RWPE2 (cell line): ENCODE measurements at regions not wholly inside any gene's neighbourhood (a gene's known extent, or its start where the extent isn't known, plus 50 kb on each side); places are given as distances from the start of the nearest gene placed in this dataset.

Experiments
- ATAC-seq: fragments of 200-7000 bp; cut with Tn5 transposase; 3 replicates; pipeline ENCODE4 v1.9.1; 2021; ENCODE audit warnings: low read depth
- DNase-seq: peaks from one replicate; pipeline ENCODE4 v3.0.0-alpha.2; 2020; ENCODE audit warnings: low spot score
- H3K27ac ChIP-seq: fragments of 450-650 bp; 2 replicates; pipeline ENCODE4 v1.5.1; 2017; ENCODE audit warnings: mild to moderate bottlenecking; ENCODE audit not compliant: poor library complexity, severe bottlenecking
- H3K27me3 ChIP-seq: fragments of 250-450 bp; sonication (Bioruptor Pico); 2 replicates; pipeline ENCODE4 v1.5.1; 2021; ENCODE audit warnings: mild to moderate bottlenecking, moderate library complexity; ENCODE audit not compliant: insufficient read depth, poor library complexity, severe bottlenecking
- H3K36me3 ChIP-seq: fragments of 250-450 bp; sonication (Bioruptor Pico); 2 replicates; pipeline ENCODE4 v1.5.1; 2020; ENCODE audit warnings: low read depth, mild to moderate bottlenecking, moderate library complexity
- H3K4me1 ChIP-seq: fragments of 250-450 bp; sonication (Bioruptor Pico); 2 replicates; pipeline ENCODE4 v1.5.1; 2021; ENCODE audit warnings: mild to moderate bottlenecking, moderate library complexity; ENCODE audit not compliant: insufficient read depth, poor library complexity, severe bottlenecking
- H3K4me3 ChIP-seq: fragments of 250-450 bp; sonication (Bioruptor Pico); 2 replicates; pipeline ENCODE4 v1.5.1; 2021; ENCODE audit warnings: mild to moderate bottlenecking, moderate library complexity; ENCODE audit not compliant: severe bottlenecking
- H3K9me3 ChIP-seq: fragments of 250-450 bp; sonication (Bioruptor Pico); 2 replicates; pipeline ENCODE4 v1.5.1; 2021; ENCODE audit warnings: mild to moderate bottlenecking, moderate library complexity; ENCODE audit not compliant: severe bottlenecking
- CTCF ChIP-seq: fragments of 450-650 bp; IDR thresholded peaks from one replicate; pipeline ENCODE4 v1.5.1; 2017; ENCODE audit warnings: mild to moderate bottlenecking, moderate library complexity; ENCODE audit not compliant: poor library complexity, severe bottlenecking

DNA sequence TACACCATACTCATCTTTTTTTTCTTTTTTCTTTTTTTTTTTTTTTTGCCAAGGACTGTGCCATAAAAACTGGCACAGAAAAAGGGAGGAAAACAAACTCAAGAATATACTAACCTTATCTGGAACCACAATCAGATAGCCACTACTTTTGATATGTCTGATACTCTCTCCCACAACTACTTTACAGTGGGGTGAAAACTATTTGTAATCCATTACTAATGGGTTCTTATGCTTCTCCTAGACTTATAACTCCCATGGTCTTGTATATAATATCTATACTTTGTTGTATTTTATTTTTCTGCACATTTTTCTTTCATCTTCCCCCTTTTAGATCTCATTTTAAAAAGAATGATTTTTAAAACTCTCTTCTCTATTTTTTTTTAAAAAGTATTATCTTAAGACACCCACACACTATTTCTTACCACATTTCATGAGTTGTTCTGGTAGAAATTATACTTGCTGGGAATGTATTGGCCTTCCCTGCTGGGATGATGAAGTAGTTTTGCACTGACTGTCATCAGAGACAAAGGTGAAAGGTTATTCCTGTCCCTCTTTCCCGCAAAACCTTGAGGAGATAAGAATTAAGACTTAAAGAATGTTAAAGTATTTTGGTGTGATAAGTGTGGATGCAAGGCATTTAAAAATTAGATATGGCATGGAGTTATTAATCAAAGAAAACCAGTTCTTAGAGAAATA, 146.7 kb upstream of the KLF12 start:
- Histone ChIP-seq H3K9me3 (no peaks in the 10 kb centered on the region), H3K4me3 (no peak overlapping the region), H3K36me3 (no peaks in the 10 kb centered on the region), H3K4me1 (no peaks in the 10 kb centered on the region), H3K27me3 (no peaks in the 10 kb centered on the region), H3K27ac (no peak overlapping the region)
- DNase-seq (no peak), ATAC-seq (no peak)
- TF ChIP-seq CTCF, result no peak

DNA sequence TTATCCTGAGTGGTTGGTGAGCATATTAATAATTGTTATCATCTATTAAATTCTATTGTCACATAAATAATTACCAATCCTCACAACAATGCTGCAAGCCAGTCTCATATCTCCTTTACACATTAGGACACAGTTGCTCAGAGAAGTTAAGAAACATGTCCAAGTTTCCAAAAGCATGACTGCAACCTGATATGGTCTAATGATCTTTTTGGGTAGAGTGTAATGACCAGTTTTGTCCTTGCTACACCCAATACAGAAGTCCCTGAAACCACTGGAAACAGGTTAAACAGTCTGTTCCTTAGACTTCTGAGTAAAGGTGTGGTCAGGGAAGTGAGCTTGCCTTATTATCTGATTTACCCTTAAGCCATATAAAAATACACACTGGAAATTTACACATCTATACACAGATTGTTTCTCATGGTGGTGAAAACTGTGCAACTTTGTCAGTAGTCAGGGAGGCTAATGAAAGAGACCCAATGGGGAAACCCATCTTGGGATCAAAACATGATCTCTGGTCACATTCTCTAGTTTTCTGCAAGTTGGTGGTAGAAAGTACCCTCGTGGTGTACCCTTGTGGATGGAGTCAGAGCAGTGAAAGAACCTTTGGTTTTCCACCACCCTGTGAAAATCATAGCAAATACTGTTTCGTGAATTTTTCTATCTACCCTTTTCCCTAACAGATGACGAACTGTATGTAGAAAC, 146.0 kb upstream of the KLF12 start:
- TF ChIP-seq CTCF, result no peak
- no peak overlapping the region for H3K27ac ChIP-seq
- ATAC-seq, result no peak
- no peak overlapping the region for H3K4me3 ChIP-seq
- no peak for DNase-seq
- no peaks in the 10 kb centered on the region for H3K27me3 ChIP-seq
- H3K9me3 ChIP-seq, result no peaks in the 10 kb centered on the region
- H3K4me1 ChIP-seq, result no peaks in the 10 kb centered on the region
- H3K36me3 ChIP-seq, result no peaks in the 10 kb centered on the region

DNA sequence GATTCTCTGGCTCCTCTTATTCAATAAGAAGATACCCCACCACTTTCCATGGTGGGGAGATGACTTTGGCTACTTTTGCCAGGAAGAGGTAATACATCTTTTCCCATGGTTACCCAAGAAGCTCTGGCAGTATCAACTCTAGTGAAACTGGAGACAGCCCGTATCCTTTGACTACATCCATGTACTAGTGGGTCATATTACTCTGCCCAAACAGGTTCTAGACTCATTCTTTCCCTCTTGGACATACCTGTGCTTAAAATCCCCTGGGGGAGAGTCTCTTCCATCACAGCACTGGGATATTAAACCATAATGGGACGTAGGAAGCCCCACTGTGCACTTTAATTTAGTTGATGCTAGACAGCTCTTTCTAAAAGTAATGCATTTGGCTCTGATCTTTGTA, 144.7 kb upstream of the KLF12 start:
- Histone ChIP-seq H3K4me1 (no peaks in the 10 kb centered on the region), H3K4me3 (no peak overlapping the region), H3K36me3 (no peaks in the 10 kb centered on the region), H3K27me3 (no peaks in the 10 kb centered on the region), H3K27ac (no peak overlapping the region), H3K9me3 (no peaks in the 10 kb centered on the region)
- TF ChIP-seq CTCF, result no peak
- ATAC-seq (no peak), DNase-seq (no peak)

GRCh38 chr13:74274916-74275315, 140.7 kb upstream of the KLF12 start:
- no peak overlapping the region for H3K27ac ChIP-seq
- H3K4me1 ChIP-seq, result no peaks in the 10 kb centered on the region
- no peak for DNase-seq
- no peak for ATAC-seq
- no peaks in the 10 kb centered on the region for H3K27me3 ChIP-seq
- no peaks in the 10 kb centered on the region for H3K36me3 ChIP-seq
- no peak overlapping the region for H3K4me3 ChIP-seq
- no peak for TF ChIP-seq CTCF
- H3K9me3 ChIP-seq, result no peaks in the 10 kb centered on the region

DNA sequence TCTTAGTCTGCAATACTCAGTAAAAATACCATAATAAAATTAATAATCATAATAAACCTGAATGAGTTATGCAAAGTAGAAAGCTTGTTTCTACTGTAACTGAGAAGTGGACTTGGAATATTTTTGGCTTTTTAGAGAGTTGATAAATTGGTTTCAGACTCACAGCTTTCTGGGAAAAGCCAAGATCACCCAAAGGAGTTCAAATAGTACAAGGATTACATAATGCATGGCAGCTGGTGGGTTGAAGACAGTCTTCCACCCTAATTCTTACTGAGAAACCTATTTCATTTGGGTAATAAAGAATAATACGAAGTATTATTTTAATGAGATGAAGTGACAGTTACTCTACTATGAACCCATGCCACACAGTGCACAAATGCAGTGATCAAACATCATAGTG, 139.4 kb upstream of the KLF12 start:
- no peak for DNase-seq
- Histone ChIP-seq H3K27ac (no peak overlapping the region), H3K27me3 (no peaks in the 10 kb centered on the region), H3K4me3 (no peak overlapping the region), H3K9me3 (no peaks in the 10 kb centered on the region), H3K4me1 (no peaks in the 10 kb centered on the region), H3K36me3 (no peaks in the 10 kb centered on the region)
- no peak for TF ChIP-seq CTCF
- ATAC-seq, result no peak
